Thyroid gland (tissue), 4 donors: ENCODE measurements at regions not wholly inside any gene's neighbourhood (a gene's known extent, or its start where the extent isn't known, plus 50 kb on each side); places are given as distances from the start of the nearest gene placed in this dataset.

Source experiments
- POLR2A ChIP-seq, 2 donors: fragments of 450-650 bp; IDR thresholded peaks; one replicate each; pipeline ENCODE4 v1.6.1; 2017; ENCODE audit warnings: antibody characterized with exemption in 2 of 2, mild to moderate bottlenecking in 2 of 2, moderate library complexity in 1 of 2
- TF ChIP-seq, protein P1 (sequence below), 6 experiments: fragments of 200-600 bp in 3 of 6; fragments of 450-650 bp in 3 of 6; sonication (generic) in 3 of 6; IDR thresholded peaks; one replicate each; pipeline ENCODE4 v1.5.1; 2016 to 2019; ENCODE audit warnings: antibody characterized with exemption in 6 of 6, mild to moderate bottlenecking in 2 of 6, inconsistent platforms in 1 of 6, moderate library complexity in 1 of 6

DNA sequence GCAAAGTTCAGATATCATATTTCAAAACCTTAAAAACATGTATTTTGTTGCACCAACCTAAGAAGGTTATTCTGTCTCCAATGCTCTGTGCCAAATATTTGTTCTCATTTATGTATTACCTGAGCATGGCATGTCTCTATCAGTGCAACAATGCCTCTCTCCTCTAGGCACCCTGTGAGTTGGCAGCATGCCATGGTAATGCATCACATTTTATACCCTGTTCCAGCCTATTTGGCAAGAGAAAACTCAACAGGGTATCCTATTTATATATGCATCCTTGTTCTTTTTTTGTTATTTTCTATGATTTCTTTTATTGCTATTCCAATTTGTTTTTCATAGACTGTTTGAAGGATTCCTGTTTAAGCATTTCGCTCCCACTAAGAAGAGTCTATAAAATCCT is 126.3 kb upstream of the NRXN1 start:
- TF ChIP-seq POLR2A (IDR thresholded peaks at IDR 0.05), result no peak
- TF ChIP-seq, protein P1, sequence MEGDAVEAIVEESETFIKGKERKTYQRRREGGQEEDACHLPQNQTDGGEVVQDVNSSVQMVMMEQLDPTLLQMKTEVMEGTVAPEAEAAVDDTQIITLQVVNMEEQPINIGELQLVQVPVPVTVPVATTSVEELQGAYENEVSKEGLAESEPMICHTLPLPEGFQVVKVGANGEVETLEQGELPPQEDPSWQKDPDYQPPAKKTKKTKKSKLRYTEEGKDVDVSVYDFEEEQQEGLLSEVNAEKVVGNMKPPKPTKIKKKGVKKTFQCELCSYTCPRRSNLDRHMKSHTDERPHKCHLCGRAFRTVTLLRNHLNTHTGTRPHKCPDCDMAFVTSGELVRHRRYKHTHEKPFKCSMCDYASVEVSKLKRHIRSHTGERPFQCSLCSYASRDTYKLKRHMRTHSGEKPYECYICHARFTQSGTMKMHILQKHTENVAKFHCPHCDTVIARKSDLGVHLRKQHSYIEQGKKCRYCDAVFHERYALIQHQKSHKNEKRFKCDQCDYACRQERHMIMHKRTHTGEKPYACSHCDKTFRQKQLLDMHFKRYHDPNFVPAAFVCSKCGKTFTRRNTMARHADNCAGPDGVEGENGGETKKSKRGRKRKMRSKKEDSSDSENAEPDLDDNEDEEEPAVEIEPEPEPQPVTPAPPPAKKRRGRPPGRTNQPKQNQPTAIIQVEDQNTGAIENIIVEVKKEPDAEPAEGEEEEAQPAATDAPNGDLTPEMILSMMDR (IDR thresholded peaks at IDR 0.05), result no peak
